NOMO-1 treated with dmso at 0.1 percent for 144 hours (cell line): ENCODE measurements at regions not wholly inside any gene's neighbourhood (a gene's known extent, or its start where the extent isn't known, plus 50 kb on each side); places are given as distances from the start of the nearest gene placed in this dataset.

Source experiments
- DNase-seq: peaks from one replicate; lab custom pipeline; 2025; ENCODE audit not compliant: unreplicated experiment; lab: John Stamatoyannopoulos, UW

- no peak for DNase-seq
Measured at GRCh38 chr18:75507636-75508035, 80.1 kb upstream of the SMIM21 start.

- no peak for DNase-seq
Measured at GRCh38 chr18:75506913-75507312, 79.4 kb upstream of the SMIM21 start.

- no peak for DNase-seq
Measured at GRCh38 chr18:75504469-75504868, 77.0 kb upstream of the SMIM21 start.

DNA sequence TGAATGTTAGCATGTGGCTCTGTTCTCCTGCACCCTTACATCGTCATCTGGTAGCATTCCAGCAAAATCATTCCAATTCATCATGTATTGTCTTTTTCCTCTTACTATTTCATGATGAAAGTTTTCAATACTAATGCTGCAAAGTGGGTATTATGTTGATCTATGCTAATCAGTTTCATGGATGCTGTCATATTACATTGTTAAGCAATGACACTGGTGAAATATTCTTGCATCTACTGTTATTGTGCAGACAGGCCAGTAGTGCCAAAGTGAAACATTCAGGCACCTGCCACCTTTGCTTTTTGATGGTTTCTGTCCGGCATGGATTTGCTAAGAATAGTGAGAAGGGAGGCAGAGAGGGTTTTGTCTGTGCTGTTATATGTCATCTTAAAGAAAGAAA lies 76.1 kb upstream of the SMIM21 start:
- no peak for DNase-seq

- no peak for DNase-seq
Measured at GRCh38 chr18:75502286-75502685, 74.8 kb upstream of the SMIM21 start.

DNA sequence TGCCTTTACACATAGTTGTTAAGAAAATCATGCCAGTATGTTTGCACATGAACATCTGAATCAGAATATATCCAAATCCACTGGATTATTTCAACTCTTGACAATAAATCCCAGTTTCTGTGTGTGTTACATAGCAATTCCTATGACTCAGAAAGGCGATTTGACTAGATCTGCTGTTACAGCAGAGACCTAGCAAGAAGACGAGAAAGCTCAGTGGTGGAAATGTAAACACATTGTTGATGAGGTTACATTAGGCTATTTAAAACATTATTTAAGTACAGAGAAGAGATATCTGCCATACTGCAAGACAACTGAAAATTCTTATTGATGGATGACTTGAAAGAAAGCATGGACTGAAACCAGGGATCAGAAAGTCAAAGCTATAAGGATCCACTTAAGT lies 73.0 kb upstream of the SMIM21 start:
- DNase-seq: no peak

DNA sequence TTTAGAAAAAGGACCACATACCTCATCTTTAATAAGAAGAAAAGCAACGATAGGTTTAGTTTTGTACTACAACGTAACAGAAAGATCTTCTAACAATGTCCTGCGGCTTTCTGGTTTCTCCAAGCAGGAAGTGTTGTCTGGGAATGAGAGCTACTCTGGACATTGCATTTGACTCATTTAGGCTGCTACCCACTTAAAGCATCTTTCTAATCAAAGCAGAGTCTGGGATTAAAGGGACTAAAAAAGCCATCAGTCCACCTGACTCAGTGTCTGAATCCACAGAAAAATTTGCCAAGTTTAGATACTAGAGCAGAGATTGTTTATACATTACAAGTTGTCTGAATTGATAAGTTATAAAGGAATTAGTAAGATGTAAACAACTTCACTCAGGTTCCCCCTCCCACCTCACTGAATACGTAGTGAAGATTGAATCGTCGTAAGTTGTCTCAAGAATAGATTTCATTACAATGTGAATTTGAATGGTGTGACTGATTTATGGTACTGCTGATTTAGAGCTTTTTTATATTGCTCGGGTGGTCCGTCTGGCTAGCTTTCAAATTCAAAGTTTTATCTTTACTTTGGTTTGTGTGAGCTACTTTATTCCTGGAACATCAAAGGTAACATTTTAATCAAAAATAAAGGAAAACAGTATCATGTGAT lies 70.2 kb upstream of the SMIM21 start:
- no peak for DNase-seq

GRCh38 chr18:75496151-75496550 lies 68.6 kb upstream of the SMIM21 start:
- DNase-seq: no peak

DNA sequence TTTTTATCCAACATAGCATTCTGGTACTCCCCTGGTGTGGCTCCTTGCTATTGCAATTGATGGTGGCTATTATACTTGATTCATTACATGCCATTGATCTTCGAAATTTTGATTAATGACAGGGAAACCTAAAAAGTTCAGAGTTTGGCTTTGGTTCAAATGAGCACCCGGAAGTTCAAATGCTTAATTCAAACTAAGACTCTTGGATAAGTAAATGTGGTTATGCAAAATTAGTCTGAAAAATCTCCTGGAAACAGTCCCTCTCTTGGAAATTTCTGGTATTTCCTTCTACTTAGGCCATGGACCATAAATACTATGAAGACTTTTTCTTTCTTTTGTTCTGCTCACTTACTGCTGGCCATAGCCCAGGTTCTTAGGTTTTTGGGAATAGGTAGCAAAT lies 65.3 kb upstream of the SMIM21 start:
- no peak for DNase-seq

GRCh38 chr18:75491361-75491760 lies 63.9 kb upstream of the SMIM21 start:
- DNase-seq: no peak

- DNase-seq: no peak
Measured at GRCh38 chr18:75489493-75490190, 62.1 kb upstream of the SMIM21 start.

GRCh38 chr18:75483662-75484061 lies 56.2 kb upstream of the SMIM21 start:
- DNase-seq: no peak

- no peak for DNase-seq
Measured at GRCh38 chr18:75482880-75483279, 55.4 kb upstream of the SMIM21 start.

- no peak for DNase-seq
Measured at GRCh38 chr18:75480487-75480886, 53.0 kb upstream of the SMIM21 start.

GRCh38 chr18:75478996-75479880 lies 51.7 kb upstream of the SMIM21 start:
- DNase-seq: no peak

DNA sequence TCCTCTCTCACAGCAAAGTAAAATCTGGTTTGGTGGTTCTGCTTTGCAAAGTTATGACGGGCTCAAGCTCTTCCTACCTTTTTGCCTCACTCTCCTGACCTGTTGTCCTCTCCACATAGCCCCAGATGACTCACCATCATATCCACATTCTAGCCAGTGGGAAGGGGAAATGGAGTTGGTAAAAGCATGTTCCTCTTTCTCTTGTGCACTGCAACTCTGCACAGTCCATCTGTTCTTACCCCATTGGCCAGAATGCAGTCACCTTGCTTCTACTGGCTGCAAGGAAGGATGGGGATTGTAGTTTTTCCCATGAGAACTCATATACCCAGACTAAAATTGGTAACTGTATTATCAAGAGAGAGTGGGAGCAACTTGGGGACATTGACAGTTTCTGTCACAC lies 50.4 kb upstream of the SMIM21 start:
- DNase-seq: peak; percentile 16
